VCaP (cell line): ENCODE measurements at regions not wholly inside any gene's neighbourhood (a gene's known extent, or its start where the extent isn't known, plus 50 kb on each side); places are given as distances from the start of the nearest gene placed in this dataset.

Experiments used
- H3K27ac ChIP-seq: fragments of 450-650 bp; 2 replicates; pipeline ENCODE4 v1.5.1; 2017
- CTCF ChIP-seq: fragments of 450-650 bp; conservative IDR thresholded peaks from 2 replicates; pipeline ENCODE4 v1.5.1; 2017; ENCODE audit warnings: mild to moderate bottlenecking, moderate library complexity

DNA sequence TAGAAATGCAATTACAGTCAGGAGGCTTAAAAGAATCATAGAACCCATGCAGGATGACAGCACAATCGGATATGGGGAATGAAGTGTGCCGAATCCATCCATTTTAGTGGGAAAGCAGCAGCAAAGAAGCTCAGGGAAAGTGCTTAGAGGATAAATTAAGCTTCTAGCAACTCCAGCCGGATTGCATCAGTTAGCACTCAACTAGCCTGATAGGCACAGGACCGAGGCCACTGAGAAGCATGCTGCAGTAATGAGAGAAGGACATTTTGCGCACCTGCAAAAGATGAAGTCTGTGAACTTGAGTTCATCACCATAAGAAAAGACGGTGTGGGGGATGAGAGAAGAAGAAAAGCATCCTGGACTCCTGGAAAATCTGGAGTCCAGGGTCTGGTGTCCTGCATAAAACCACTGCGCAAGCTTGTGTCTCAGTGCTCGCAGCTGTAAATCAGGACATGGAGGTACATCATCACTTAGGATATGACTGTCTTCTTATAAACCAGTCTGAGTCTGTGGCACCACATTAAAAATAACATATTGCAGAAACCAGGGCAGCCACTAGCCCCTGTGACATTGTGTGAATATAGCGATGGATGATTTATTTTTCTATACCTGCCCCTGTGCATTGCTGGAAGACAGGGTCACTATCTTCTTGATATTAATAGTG, 665.5 kb upstream of the SOX11 start:
- H3K27ac ChIP-seq, result no peak overlapping the region
- TF ChIP-seq CTCF, result no peak

- TF ChIP-seq CTCF, result no peak
- no peak overlapping the region for H3K27ac ChIP-seq
Measured at GRCh38 chr2:5035057-5035488, 657.1 kb upstream of the SOX11 start.

GRCh38 chr2:5036256-5036655, 655.9 kb upstream of the SOX11 start:
- H3K27ac ChIP-seq, result no peak overlapping the region
- TF ChIP-seq CTCF, result no peak

DNA sequence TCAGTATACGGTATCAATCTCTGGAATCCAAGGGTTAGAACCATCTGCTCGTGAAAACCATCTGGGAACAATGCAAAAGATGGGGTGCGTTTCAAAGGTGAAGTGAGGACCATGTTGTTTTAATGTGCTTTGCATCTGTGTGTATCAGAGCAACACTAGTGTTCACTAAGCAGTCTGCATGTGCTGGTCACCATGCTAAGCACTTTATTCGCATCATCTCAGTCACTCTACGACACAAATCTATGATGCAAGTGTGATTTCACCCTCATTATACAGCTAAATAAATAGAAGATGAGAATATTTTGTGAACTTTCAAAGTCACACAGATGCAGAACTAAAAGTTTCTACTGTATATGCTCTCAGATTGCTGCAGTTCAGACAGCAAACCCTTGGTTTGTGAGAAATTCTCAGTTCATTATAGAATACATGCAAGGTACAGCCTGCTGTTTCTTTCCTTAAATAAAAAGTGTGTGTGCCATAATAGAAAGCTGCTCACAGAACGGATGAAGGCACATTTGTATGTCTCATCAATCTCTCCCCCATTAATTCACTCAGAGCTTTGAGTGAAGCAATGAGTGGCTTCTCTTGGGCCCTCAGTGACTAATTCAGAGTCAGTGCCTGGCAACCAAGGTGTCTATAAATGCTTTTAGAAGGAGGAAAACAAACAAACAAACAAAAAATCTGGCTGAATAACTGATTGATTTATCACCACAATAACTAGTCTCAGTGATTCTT, 652.8 kb upstream of the SOX11 start:
- TF ChIP-seq CTCF, result no peak
- no peak overlapping the region for H3K27ac ChIP-seq

- no peak for TF ChIP-seq CTCF
- H3K27ac ChIP-seq, result no peak overlapping the region
Measured at GRCh38 chr2:5040571-5040970, 651.6 kb upstream of the SOX11 start.

GRCh38 chr2:5041501-5041900, 650.7 kb upstream of the SOX11 start:
- no peak for TF ChIP-seq CTCF
- no peak overlapping the region for H3K27ac ChIP-seq

GRCh38 chr2:5042666-5043440, 649.3 kb upstream of the SOX11 start:
- TF ChIP-seq CTCF, result no peak
- no peak overlapping the region for H3K27ac ChIP-seq
